NCI-H1694 treated with DMSO at 0.1 percent for 48 hours (cell line): ENCODE measurements at regions not wholly inside any gene's neighbourhood (a gene's known extent, or its start where the extent isn't known, plus 50 kb on each side); places are given as distances from the start of the nearest gene placed in this dataset.
"Not testable (repeated sequence)": the region's sequence is repeated elsewhere in the genome, so short reads cannot be mapped to it uniquely, and the experiment has no call there.

Experiments
- DNase-seq: peaks from one replicate; lab custom pipeline; 2025; lab: John Stamatoyannopoulos, UW

- not testable (repeated sequence) for DNase-seq
Measured at GRCh38 chr2:111448796-111449195, 328.1 kb downstream of the BCL2L11 start.

- DNase-seq = not testable (repeated sequence)
Measured at GRCh38 chr2:111450526-111450925, 329.8 kb downstream of the BCL2L11 start.

- DNase-seq = not testable (repeated sequence)
Measured at GRCh38 chr2:111451692-111452199, 331.0 kb downstream of the BCL2L11 start.

GRCh38 chr2:111452208-111452607, 331.5 kb downstream of the BCL2L11 start:
- DNase-seq = not testable (repeated sequence)

GRCh38 chr2:111453308-111453707, 332.6 kb downstream of the BCL2L11 start:
- DNase-seq = not testable (repeated sequence)

GRCh38 chr2:111453816-111454215, 333.1 kb downstream of the BCL2L11 start:
- not testable (repeated sequence) for DNase-seq

- DNase-seq = not testable (repeated sequence)
Measured at GRCh38 chr2:111454404-111454803, 333.7 kb downstream of the BCL2L11 start.

GRCh38 chr2:111455016-111456015, 334.6 kb downstream of the BCL2L11 start:
- not testable (repeated sequence) for DNase-seq

- DNase-seq = not testable (repeated sequence)
Measured at GRCh38 chr2:111457191-111457590, 336.5 kb downstream of the BCL2L11 start.

- DNase-seq = not testable (repeated sequence)
Measured at GRCh38 chr2:111460901-111461300, 340.2 kb downstream of the BCL2L11 start.

GRCh38 chr2:111461831-111462230, 341.1 kb downstream of the BCL2L11 start:
- not testable (repeated sequence) for DNase-seq

- not testable (repeated sequence) for DNase-seq
Measured at GRCh38 chr2:111462572-111462971, 341.9 kb downstream of the BCL2L11 start.

- not testable (repeated sequence) for DNase-seq
Measured at GRCh38 chr2:111463238-111463848, 342.6 kb downstream of the BCL2L11 start.

GRCh38 chr2:111463956-111464355, 343.2 kb downstream of the BCL2L11 start:
- not testable (repeated sequence) for DNase-seq

GRCh38 chr2:111464367-111464766, 343.7 kb downstream of the BCL2L11 start:
- not testable (repeated sequence) for DNase-seq

- not testable (repeated sequence) for DNase-seq
Measured at GRCh38 chr2:111465521-111465920, 344.8 kb downstream of the BCL2L11 start.

- DNase-seq = not testable (repeated sequence)
Measured at GRCh38 chr2:111466744-111467143, 346.0 kb downstream of the BCL2L11 start.

GRCh38 chr2:111470924-111471323, 350.2 kb downstream of the BCL2L11 start:
- not testable (repeated sequence) for DNase-seq

- not testable (repeated sequence) for DNase-seq
Measured at GRCh38 chr2:111471791-111472530, 351.2 kb downstream of the BCL2L11 start.

- not testable (repeated sequence) for DNase-seq
Measured at GRCh38 chr2:111472844-111473403, 352.2 kb downstream of the BCL2L11 start.

- DNase-seq = not testable (repeated sequence)
Measured at GRCh38 chr2:111473522-111473921, 352.8 kb downstream of the BCL2L11 start.
